ENCODE measurements at regions not wholly inside any gene's neighbourhood (a gene's known extent, or its start where the extent isn't known, plus 50 kb on each side); places are given as distances from the start of the nearest gene placed in this dataset.

DNA sequence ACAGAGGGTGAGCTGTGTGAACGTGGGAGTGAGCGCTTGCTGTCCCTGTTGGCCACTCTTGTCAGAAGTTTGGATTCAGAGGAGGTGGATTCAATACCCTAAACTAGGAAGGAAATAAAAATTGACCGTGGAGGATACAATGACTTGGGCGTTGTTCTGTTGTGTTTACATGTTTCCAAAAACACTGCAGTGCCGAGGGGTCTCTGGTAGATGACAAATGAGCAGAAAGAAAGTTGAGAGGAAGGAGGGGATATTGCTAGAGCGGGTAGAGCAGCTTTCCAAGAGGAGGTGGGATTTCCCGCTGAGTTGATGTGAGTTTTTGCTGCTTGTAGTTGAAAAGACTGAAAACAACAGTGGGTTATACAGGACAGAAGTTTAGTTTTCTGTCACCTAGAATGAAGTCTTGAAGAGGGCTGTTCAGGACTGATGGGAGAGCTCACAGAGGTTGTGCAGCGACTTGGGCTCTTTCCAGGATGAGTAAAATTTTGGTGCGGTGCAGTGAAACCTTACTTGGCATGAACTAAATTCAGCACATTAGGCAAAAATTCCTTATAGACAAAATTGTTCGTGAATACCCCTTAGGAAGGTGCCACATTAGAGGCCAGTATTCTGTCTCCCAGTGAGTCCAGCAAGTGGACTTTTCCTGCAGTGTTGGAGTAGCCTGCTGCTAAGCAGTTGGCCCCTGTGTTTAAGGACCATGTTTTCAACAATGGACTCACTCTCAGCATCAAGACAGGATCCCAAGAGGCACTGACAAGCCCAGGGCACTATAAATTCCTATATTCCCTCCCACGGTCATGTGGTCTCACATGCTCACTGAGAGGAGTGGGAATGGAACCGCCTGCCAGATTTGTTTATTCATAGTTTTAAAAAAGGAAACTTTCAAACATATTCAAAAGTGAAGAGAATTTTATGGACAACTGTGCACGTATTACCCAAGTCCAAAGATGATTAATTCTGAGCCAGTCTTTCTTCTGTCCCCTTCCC lies 435.0 kb upstream of the C2CD4B start:
- no peak for DNase-seq (ENCODE audit: extremely low read depth, low read depth, low spot score)

DNA sequence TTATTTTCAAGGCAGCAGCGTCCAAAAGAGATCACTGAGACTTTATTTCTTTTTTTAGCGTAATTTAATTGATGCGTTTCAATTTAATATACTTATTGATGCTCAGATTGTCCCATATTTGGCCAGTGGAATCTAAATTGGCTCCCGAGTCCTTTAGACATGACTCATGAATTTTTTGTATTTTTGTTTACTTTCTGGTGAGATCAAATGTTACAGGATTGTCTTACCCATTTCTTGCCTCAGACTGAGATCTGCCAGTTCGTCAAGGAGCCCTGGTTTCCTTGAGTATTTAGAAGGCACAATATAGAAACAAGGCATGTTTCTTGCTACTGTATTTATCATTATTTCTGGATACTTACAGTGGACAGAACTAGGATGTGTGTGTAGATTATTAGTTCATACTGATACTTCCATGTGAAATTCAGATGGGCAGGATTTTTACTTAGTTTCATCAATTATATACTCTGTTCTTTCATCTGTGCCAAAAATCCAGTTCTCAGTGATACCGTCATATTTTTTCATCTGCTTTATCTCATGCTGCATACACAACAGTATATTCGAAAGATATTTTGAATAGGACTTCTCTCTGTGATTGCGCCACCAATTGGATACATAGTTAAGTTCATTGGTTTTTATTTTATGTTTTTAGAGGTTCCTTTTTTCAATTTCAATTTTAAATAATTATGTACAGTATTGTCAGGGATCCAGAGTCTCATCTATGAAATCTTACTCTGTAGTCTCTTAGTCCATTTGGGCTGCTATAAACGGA lies 436.9 kb upstream of the C2CD4B start:
- no peak for DNase-seq (ENCODE audit: extremely low read depth, low read depth, low spot score)

DNA sequence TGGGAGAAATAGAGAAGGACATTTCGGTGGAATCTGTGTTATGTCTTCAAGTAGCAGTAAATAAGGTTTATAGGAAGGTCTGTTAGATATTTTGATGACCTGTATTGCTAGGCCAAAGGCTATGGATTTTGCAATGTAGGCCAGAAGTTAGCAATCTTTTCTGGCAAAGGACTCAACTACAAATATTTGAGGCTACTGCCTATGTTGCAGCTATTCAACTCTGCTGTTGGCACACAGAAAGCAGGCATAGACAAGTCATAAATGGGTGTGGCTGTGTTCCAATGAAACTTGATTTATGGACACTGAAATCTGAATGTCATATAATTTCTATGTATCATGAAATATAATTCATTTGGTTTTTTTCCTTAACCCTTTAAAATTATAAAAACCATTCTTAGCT lies 438.7 kb upstream of the C2CD4B start:
- no peak for DNase-seq (ENCODE audit: extremely low read depth, low read depth, low spot score)

DNA sequence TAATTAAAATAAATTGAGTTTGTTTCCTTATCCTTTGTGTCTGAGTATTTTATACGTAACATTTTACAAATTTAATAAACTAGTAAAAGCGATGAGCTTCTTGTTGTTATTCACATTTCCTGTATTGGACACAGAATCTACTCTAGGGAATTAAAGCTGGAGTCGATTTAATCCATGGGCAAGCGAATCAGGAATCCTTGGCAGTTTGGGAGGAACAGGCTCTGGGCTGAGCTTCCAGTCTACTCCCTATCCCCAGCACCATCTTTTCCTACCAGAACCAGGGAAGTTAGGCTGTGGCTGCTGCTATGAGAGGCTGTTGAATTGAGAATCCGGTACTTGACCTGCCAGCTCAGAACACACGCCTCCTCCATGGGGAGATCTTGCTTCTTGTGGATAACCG lies 437.3 kb upstream of the TPM1 start:
- DNase-seq (ENCODE audit: extremely low read depth, low read depth, low spot score) = no peak

DNA sequence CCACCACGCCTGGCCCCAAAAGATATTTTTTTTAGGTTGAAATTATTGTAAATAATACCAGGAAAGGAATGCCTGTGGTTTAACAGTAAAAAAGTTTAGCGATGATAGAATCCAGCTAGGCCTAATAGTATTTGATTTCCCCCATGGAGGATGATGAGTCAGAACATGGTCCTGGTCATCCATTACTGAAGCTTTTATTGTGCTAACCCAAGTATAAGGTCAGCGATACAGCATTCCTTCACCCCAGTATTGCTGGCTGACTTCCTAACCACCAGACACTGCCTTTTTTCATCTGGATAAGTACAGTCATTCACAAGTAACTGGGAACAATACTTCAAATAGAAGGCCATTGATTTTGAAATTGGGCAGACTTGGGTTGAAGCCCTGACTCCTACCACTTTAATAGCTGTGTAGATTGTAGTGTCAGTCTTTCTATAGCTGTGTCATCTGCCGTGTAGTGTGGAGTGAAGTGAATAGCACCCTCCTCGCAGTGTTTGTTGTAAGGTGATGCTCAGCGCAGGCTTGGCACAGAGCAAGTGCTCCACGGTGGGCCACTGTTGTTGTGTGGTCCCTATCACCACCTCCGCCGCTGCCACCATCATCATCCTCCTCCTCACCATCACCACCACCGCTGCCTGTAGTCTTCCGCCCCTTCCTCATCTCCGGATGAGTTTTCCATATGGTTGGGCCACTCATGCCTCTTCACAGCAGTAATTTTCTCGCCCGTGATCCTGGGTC lies 436.0 kb upstream of the TPM1 start:
- DNase-seq (ENCODE audit: extremely low read depth, low read depth, low spot score) = no peak

DNA sequence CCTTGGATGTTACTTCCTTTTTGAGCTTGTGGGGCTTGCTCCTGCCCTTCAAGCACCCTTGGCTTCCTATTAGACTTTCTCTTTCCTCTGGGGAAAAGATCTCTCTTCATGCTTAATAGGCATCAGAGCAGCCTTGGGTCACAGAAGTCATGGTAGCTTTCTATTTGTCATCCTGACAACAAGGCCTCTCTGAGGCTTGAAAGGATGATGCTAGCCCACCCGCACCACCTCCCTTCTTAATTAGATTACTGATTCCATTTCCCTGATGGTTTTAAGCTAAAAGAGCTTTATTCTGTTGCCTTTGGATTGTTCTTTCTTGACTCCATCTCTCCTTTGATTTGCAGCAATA lies 435.5 kb upstream of the TPM1 start:
- no peak for DNase-seq (ENCODE audit: extremely low read depth, low read depth, low spot score)

DNA sequence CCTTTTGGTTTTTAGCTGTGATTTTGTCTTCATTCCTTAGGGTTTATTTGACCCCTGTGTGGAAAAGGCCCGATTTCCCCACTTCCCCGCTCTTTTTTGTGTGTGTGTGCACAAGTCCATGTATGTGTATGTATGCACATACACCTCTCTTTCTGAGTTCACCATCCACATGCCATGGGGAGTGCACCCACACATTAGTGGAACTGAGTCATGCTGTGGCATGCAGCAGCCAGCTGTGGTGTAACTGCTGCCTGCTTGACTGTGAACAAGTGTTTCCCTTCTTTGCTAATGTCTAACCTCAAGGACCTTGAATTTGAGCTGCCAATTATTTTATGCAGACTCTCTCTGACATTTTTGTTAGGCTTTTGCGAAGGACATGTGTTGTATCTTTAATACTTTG lies 434.9 kb upstream of the TPM1 start:
- DNase-seq (ENCODE audit: extremely low read depth, low read depth, low spot score) = no peak

DNA sequence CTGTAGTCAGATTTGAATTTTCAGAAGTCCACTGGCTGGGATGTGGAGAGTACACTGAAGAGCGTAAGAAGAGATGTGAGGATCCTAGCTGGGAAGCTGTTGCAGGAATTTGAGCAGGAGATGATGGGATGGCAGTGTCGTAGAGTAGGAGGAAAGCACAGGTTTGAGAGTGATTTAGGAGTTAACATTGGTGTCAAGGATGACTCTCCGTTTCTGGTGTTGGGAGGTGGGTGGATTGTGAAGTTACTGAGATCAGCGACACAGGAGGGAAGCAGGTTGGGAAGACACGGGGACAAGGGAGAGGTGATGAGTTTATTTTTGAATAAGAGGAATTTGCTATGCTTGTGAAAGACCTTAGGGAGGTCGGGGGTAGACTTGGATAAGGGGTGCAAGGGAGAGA lies 434.2 kb upstream of the TPM1 start:
- DNase-seq (ENCODE audit: extremely low read depth, low read depth, low spot score) = no peak

DNA sequence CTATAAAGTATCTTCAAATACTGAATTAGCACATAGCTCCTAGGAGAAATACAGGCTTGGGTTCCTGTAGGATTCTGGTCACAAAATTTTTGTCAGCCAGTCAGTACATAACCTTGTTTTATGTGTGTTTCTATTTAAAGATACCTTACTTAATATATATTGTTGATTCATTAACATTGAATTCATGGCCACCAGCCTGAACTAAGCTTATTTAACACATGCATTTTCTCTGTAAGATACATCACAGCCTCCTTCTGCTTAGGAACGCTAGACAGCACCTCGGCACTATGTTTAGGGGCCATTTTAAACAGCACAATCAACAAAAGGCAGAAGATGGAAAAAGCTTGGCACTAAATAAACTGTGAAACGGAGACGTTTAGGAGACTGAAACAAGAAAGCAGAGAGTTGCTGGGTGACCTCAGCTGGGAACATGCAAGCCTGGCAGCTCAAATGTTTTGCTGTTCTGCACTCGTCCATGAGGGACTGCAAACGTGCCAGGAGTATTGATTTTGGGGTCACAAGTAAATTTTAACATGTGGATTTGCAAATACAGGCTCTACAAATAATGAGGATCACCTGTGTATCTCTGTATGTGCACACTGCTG lies 432.2 kb upstream of the TPM1 start:
- no peak for DNase-seq (ENCODE audit: extremely low read depth, low read depth, low spot score)

DNA sequence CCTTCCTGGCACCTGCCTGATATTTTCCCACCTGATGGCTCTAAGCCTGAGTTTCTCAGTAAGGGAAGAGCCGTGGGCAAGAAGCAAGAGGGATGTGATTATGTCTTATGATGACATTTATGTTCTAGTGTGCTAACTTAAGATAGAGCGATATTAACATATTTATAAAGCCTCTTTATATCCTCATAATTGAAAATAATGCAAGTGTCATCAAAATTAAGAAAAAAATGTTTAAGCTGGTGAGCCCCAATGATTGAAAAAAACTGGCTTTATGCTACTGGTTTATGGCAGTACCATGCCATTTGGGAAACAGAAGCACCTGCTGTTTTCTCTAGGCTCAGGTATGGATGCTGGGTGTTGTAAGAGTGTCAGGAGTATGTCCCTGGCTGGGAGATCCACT lies 431.5 kb upstream of the TPM1 start:
- no peak for DNase-seq (ENCODE audit: extremely low read depth, low read depth, low spot score)

DNA sequence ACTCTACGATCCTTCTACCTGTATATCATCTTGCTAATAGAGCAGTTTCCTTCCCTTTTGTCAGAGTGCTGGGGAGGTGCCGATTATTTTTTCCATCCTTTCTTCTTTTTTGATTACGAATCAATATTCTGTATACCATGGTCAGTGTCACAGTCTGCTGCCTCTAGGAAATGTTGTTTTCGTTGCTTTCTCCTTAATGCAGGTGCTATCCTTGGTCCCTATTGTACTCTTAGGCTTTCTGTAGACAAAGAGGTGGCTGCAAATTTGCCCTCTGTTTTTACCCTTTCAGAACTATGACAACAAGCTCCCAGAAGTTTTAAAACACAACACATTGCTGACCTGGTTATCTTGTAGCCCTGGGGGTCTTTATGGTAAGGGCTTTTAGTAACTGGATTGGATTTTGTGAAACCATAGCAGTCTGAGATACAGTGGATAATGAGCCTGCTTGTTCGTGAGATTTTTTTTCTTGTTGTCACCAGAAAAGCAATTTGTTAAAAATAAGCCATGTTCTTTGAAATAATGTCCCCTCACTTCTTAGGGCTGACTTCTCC lies 430.3 kb upstream of the TPM1 start:
- no peak for DNase-seq (ENCODE audit: extremely low read depth, low read depth, low spot score)

DNA sequence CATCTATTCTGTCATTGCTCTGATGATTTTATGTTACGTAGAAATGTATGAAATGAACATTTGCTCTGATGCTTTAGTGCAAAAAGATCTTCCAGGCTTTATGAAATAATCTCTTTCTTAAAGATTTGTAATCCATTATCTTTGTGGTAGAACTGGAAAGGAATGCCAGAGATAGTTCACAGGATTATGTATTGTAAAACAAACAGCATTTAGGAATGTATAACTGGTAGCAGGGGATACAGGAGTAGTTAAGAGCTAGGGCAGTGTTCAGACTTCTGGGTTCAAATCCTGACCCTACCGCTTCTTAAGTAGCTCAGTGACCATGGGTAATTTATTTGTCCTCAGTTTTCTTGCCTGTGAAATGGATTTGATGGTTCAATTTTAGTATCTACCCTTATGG lies 429.8 kb upstream of the TPM1 start:
- DNase-seq (ENCODE audit: extremely low read depth, low read depth, low spot score) = no peak

DNA sequence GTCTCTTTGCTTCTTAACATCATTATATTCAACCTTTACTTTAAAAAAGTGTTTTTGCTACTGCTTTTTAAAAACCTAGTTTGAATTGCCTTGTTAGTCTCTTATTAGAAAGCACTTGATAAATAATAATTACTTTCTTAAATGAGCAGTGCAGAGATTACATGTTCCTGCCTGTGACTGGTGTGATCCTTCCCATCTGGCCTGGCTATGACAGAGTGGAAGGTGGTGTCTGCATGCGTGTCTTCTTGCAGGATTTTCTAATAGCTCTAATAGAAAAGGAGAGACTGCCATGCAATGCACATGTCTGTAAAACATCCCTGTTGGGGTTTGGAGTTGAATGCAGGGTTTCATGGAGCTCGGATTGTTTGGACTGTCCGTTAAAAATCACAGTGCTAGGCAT lies 425.8 kb upstream of the TPM1 start:
- no peak for DNase-seq (ENCODE audit: extremely low read depth, low read depth, low spot score)

DNA sequence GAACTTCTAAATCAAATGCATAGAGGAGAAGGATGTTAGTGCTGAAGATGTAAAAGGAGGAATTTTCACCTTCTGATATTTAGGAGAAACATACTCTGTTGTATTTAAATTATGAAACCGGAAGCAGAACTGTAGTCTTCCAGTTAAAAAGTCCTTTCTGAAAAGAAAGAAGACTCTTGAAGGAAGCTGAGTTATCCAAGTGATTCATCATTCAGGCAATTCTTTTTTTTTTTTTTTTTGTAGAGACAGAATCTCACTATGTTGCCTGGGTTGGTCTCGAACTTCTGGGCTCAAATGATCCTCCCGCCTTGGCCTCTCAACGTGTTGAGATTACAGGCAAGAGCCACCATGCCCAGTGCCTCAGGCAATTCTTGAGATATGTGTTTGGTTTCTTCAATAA lies 424.8 kb upstream of the TPM1 start:
- DNase-seq (ENCODE audit: extremely low read depth, low read depth, low spot score) = no peak

DNA sequence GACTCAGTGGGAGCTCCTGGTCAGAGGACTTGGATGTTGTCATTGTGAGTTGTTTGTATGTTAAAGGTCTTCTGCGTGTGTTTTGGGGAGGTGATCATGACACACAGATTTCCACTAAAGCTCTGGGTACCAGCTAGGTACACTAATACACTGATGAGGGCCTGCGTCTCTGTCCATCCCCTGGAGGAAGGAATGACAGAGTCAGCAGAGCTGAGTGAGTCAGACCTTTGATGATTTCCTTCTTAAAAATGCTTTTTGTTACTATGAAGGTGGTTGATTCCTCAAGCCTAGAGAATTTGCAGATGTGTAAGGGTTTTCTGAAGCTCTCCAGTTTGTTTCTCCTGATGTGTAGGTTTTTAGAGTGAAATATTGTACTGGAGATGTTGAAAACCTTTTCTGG lies 424.1 kb upstream of the TPM1 start:
- DNase-seq (ENCODE audit: extremely low read depth, low read depth, low spot score) = no peak

DNA sequence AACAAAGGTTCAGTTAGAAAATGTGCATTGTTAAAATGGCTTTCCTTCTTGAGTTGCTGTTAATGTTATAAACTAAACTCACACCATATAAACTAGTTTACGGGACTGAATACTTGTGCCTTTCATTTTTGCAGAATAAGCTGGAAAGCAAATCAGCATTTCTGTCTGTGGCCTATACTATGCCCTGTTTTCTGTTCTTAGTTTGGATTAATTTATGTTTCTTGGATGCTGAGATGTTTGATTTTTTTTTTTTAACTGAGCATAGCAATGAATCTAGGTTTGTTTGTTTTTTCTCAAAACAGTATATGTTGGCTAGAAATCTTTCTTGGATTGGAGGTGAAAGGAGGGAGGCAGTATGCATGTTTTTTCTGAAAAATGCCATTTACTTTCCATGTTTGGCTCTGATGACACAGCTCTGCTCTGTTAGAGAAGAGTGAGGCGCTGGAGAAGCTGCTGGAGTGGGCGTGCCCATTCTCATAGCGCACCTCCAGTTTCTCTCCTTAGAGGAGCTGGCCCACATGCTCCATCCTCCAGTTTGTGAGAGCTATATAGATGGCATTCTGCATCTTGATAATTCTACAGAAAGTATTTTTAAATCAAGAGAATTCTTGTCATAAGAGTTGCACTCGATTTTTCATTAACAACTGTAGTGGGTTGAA lies 423.6 kb upstream of the TPM1 start:
- no peak for DNase-seq (ENCODE audit: extremely low read depth, low read depth, low spot score)

DNA sequence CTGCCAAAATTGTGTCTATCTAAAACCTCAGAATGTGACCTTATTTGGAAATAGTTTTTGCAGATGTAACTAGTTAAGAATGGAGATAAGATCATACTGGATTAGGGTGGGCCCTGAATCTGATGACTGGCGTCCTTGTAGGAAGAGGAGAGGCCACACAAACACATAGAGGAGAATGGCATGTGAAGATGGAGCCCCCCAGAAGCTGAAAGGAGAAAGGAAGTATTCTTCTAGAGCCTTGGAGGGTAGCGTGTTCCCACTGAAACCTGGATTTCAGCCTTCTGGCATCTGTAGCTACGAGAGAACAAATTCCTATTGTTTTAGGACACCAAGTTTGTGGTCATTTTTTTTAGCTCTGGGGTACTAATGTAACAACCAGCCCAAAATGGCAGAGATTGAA lies 423.0 kb upstream of the TPM1 start:
- DNase-seq (ENCODE audit: extremely low read depth, low read depth, low spot score) = no peak

DNA sequence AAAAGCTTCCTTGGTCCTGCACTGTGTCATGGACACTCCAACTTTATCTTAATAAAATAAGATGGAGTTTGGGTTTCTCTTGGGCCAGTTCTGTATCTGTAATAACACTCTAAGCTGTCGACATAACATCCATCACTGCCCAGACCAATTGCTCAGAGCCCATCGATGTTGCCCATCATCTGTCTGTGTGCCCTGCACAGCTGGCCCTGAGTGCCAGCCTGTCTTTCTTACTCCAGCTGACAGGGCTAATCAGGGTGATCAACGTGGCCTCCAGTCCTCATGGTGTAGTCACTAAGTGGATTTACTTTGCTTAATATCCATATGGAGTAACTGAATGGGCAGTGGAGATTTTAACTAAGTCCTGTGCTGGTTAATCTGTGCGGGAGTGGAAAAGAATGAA lies 419.8 kb upstream of the TPM1 start:
- DNase-seq (ENCODE audit: extremely low read depth, low read depth, low spot score) = no peak

DNA sequence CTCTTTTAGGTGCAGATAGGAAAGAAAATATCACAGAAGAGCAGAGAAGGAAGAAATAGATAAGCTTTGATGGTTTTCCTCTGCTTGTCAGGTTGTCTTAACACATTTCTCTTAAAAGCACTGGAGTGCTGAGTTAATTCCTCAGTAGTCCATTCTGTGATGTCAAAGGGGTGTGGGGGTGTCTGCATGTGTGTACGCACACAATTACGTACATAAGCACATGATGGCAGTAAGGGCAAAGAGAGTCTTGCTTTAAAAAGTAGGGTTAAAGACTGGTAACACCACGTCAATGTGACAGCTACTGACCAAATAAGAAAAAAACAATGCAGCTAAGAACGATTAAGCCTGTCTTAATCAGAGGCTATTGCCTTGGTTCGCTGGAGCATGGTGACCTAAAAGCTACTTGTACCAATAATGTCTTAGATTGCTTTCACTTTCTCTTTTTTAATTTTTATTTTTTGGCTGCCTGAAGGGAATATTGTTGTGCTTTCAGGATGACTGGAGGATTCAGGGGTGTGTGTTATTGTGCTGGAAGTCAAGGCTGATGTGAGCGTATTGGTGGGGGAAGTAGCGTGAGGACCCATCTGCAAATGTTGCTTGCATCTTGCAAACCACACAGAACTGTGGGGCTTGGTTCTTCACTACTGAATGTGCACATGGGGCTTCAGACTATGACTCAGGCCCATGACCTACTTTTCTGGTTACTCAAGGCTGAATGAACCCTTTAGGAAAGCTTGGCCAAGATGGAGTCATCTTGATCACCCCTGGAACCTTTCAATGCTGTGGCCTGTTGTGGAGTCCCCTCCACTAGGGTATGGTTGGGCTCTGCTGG lies 417.8 kb upstream of the TPM1 start:
- DNase-seq (ENCODE audit: extremely low read depth, low read depth, low spot score) = no peak
